Endothelial cell of umbilical vein (primary cell): ENCODE measurements at regions not wholly inside any gene's neighbourhood (a gene's known extent, or its start where the extent isn't known, plus 50 kb on each side); places are given as distances from the start of the nearest gene placed in this dataset.
A peak's percentile ranks its signal among the peaks of the same experiment; 100 is the strongest.

ENCODE experiments used
- BruUV-seq: library from RNA; stranded (reverse); fragments of 400-500 nt; replicated peaks from 2 replicates; lab custom pipeline; 2021; lab: Mats Ljungman, UMichigan
- CTCF ChIA-PET: fragments of 300-600, 350-600 bp; sonication (Branson Sonifier 250); formaldehyde crosslinking; loops from one replicate; lab custom pipeline; 2021; ENCODE audit warnings: antibody characterized with exemption, inconsistent platforms; lab: Charles Lee
- POLR2A ChIA-PET: fragments of 300-600, 350-600 bp; sonication (Branson Sonifier 250); formaldehyde crosslinking; loops from one replicate; lab custom pipeline; 2021; ENCODE audit warnings: antibody characterized with exemption, inconsistent platforms; lab: Charles Lee
- DNase-seq: peaks from one replicate; pipeline ENCODE4 v3.0.0-alpha.2; 2011; ENCODE audit warnings: low read depth, low spot score
- FAIRE-seq: peaks from 2 replicates; lab custom pipeline; 2011; peaks lifted over from hg19 to GRCh38; lab: Jason Lieb, UNC
- H2AFZ ChIP-seq: 2 replicates; pipeline ENCODE4 v1.6.0; 2012; ENCODE audit warnings: low read depth, low read length, control low read depth, inconsistent platforms
- H3K27ac ChIP-seq: 2 replicates; pipeline ENCODE4 v1.5.1; 2011; ENCODE audit warnings: low read depth, mild to moderate bottlenecking, control low read depth, low read length, moderate library complexity; ENCODE audit not compliant: insufficient read depth
- H3K27me3 ChIP-seq, 2 experiments: 2 replicates each; pipeline versions ENCODE4 v1.6.0 to v1.6.1; 2011; ENCODE audit warnings: low read length in 2 of 2, mixed read lengths in 1 of 2; ENCODE audit not compliant: control insufficient read depth in 2 of 2, insufficient read depth in 2 of 2
- H3K36me3 ChIP-seq, 2 experiments: 2 replicates in 1 of 2; 3 replicates in 1 of 2; pipeline ENCODE4 v1.5.1; 2011; ENCODE audit warnings: low read length in 2 of 2, mild to moderate bottlenecking in 1 of 2, moderate library complexity in 1 of 2; ENCODE audit not compliant: control insufficient read depth in 2 of 2, insufficient read depth in 2 of 2; ENCODE audit errors: extremely low read depth in 1 of 2
- H3K4me1 ChIP-seq: 3 replicates; pipeline ENCODE4 v1.5.1; 2011; ENCODE audit warnings: mild to moderate bottlenecking, low read length; ENCODE audit not compliant: control insufficient read depth, insufficient read depth; ENCODE audit errors: extremely low read depth
- H3K4me2 ChIP-seq: 2 replicates; pipeline ENCODE4 v1.6.1; 2011; ENCODE audit warnings: low read length, control low read depth, mixed read lengths; ENCODE audit not compliant: insufficient read depth
- H3K4me3 ChIP-seq, 3 experiments: fragments of 200-600 bp in 1 of 3; sonication (generic), shearing (Covaris generic) in 1 of 3; replicated peaks in 1 of 3; 2 replicates each; pipeline ENCODE4 v1.5.1; 2011 to 2016; ENCODE audit warnings: control low read depth in 3 of 3, low read length in 3 of 3, mild to moderate bottlenecking in 2 of 3, inconsistent platforms in 1 of 3, low read depth in 1 of 3, moderate library complexity in 1 of 3; ENCODE audit not compliant: insufficient read depth in 1 of 3
- H3K79me2 ChIP-seq: 2 replicates; pipeline ENCODE4 v1.6.0; 2012; ENCODE audit warnings: low read length, inconsistent platforms; ENCODE audit not compliant: control insufficient read depth, insufficient read depth
- H3K9ac ChIP-seq: replicated peaks from 2 replicates; pipeline ENCODE3; 2011; ENCODE audit warnings: low read length, control low read depth; ENCODE audit not compliant: insufficient read depth; ENCODE audit errors: extremely low read depth
- H3K9me1 ChIP-seq: replicated peaks from 3 replicates; pipeline ENCODE4 v1.6.0; 2011; ENCODE audit warnings: mild to moderate bottlenecking, low read length; ENCODE audit not compliant: control insufficient read depth, insufficient read depth; ENCODE audit errors: extremely low read depth
- H3K9me3 ChIP-seq: replicated peaks from 2 replicates; pipeline ENCODE4 v1.5.1; 2012; ENCODE audit warnings: low read length, inconsistent platforms; ENCODE audit not compliant: control insufficient read depth, insufficient read depth
- H4K20me1 ChIP-seq: replicated peaks from 2 replicates; pipeline ENCODE3; 2011; ENCODE audit warnings: mild to moderate bottlenecking, low read length; ENCODE audit not compliant: control insufficient read depth, insufficient read depth; ENCODE audit errors: extremely low read depth
- EZH2 ChIP-seq: IDR thresholded peaks from 2 replicates; pipeline ENCODE4 v1.6.1; 2012; ENCODE audit warnings: borderline replicate concordance, low read depth, mild to moderate bottlenecking, moderate library complexity, low read length, inconsistent platforms; ENCODE audit not compliant: severe bottlenecking
- FOS ChIP-seq: IDR thresholded peaks from 2 replicates; pipeline ENCODE4 v1.6.1; 2011; ENCODE audit warnings: mild to moderate bottlenecking, low read length, moderate library complexity, borderline replicate concordance; ENCODE audit not compliant: insufficient read depth
- GATA2 ChIP-seq: IDR thresholded peaks from 2 replicates; pipeline ENCODE4 v1.7.0; 2011; ENCODE audit warnings: low read depth, mild to moderate bottlenecking, moderate library complexity, mixed read lengths, low read length; ENCODE audit not compliant: insufficient read length, insufficient read depth
- JUN ChIP-seq: IDR thresholded peaks from 2 replicates; pipeline ENCODE4 v1.6.1; 2011; ENCODE audit warnings: borderline replicate concordance, low read depth; ENCODE audit not compliant: insufficient read length, insufficient read depth
- MYC ChIP-seq: IDR thresholded peaks from one replicate; pipeline ENCODE4 v1.6.1; 2011; ENCODE audit warnings: mild to moderate bottlenecking, low read depth, low read length
- POLR2A ChIP-seq: IDR thresholded peaks from 2 replicates; pipeline ENCODE4 v1.6.1; 2012; ENCODE audit warnings: low read depth, mild to moderate bottlenecking, control low read depth, low read length
- POLR2AphosphoS5 ChIP-seq: IDR thresholded peaks from 2 replicates; pipeline ENCODE4 v1.6.1; 2012; ENCODE audit warnings: low read depth, mild to moderate bottlenecking, control low read depth, low read length, moderate library complexity; ENCODE audit not compliant: insufficient read depth
- dilution Hi-C: fragments of 300-500 bp; cut with MboI; formaldehyde crosslinking; loops from one replicate; pipeline ENCODE4 v1.15.0; 2019; ENCODE audit warnings: low sequenced_read_pairs; ENCODE audit not compliant: extremely low pct_ligation_motif_present
- intact Hi-C: fragments of 100-400 bp; cut with micrococcal nuclease; formaldehyde crosslinking; loops from one replicate; pipeline ENCODE4 v1.10.0; 2022
- TF ChIP-seq, protein P1 (sequence below): IDR thresholded peaks from 2 replicates; pipeline ENCODE4 v1.6.1; 2011; ENCODE audit not compliant: insufficient read depth, insufficient read length
- TF ChIP-seq, protein P2 (sequence below), 2 donors: IDR thresholded peaks; 1 replicate in 1 of 2; 2 replicates in 1 of 2; pipeline ENCODE4 v1.5.1; 2011; ENCODE audit warnings: low read length in 2 of 2, mild to moderate bottlenecking in 2 of 2, moderate library complexity in 2 of 2, control low read depth in 1 of 2, inconsistent platforms in 1 of 2, low read depth in 1 of 2; ENCODE audit not compliant: insufficient read depth in 1 of 2; ENCODE audit errors: extremely low read depth in 1 of 2

- intact Hi-C loops (no loop called here), dilution Hi-C loops (no loop called here)
- POLR2A ChIA-PET: no interaction called here
- Histone ChIP-seq H3K9ac (no peak overlapping the region), H3K4me2 (no peak overlapping the region), H3K4me3 (no peak overlapping the region), H3K27me3 (peaks cover 0 to 3% of the 10 kb centered on the region in 2 experiments), H4K20me1 (no peaks in the 10 kb centered on the region), H3K4me1 (no peaks in the 10 kb centered on the region), H3K9me3 (no peaks in the 10 kb centered on the region), H3K36me3 (no peaks in the 10 kb centered on the region), H3K79me2 (no peaks in the 10 kb centered on the region), H3K27ac (no peak overlapping the region), H2AFZ (no peak overlapping the region), H3K9me1 (no peaks in the 10 kb centered on the region)
- CTCF ChIA-PET: interaction anchor here (0.9 to 1.4 kb wide), 4 partner anchors 10 to 93 kb away, joined by 3 to 5 read pairs (median 4); no protein-coding TSS in a partner anchor
- FAIRE-seq (peak; percentile 77), DNase-seq (no peak)
- TF ChIP-seq MYC (no peak), FOS (no peak), POLR2AphosphoS5 (no peak)
- TF ChIP-seq, protein P1, sequence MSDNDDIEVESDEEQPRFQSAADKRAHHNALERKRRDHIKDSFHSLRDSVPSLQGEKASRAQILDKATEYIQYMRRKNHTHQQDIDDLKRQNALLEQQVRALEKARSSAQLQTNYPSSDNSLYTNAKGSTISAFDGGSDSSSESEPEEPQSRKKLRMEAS: no peak
- TF ChIP-seq, protein P2, sequence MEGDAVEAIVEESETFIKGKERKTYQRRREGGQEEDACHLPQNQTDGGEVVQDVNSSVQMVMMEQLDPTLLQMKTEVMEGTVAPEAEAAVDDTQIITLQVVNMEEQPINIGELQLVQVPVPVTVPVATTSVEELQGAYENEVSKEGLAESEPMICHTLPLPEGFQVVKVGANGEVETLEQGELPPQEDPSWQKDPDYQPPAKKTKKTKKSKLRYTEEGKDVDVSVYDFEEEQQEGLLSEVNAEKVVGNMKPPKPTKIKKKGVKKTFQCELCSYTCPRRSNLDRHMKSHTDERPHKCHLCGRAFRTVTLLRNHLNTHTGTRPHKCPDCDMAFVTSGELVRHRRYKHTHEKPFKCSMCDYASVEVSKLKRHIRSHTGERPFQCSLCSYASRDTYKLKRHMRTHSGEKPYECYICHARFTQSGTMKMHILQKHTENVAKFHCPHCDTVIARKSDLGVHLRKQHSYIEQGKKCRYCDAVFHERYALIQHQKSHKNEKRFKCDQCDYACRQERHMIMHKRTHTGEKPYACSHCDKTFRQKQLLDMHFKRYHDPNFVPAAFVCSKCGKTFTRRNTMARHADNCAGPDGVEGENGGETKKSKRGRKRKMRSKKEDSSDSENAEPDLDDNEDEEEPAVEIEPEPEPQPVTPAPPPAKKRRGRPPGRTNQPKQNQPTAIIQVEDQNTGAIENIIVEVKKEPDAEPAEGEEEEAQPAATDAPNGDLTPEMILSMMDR (IDR thresholded peaks at IDR 0.05; ENCODE audit: extremely low read depth in 1 of 2, insufficient read depth in 1 of 2, low read depth in 1 of 2, low read length in 2 of 2): no peak
- BruUV-seq: no TSS peak
Observed at GRCh38 chr21:17461014-17461413, 51.8 kb upstream of the CXADR start.

GRCh38 chr21:17461582-17461981, 51.3 kb upstream of the CXADR start:
- FAIRE-seq (no peak), DNase-seq (no peak)
- no peak overlapping the region for H3K4me3 ChIP-seq
- H3K9me1 ChIP-seq: no peaks in the 10 kb centered on the region
- POLR2A ChIA-PET: no interaction called here
- dilution Hi-C loops (no loop called here), intact Hi-C loops (no loop called here)
- no TSS peak for BruUV-seq
- H3K4me2 ChIP-seq: no peak overlapping the region
- peaks cover 0 to 3% of the 10 kb centered on the region in 2 experiments for H3K27me3 ChIP-seq
- H3K79me2 ChIP-seq: no peaks in the 10 kb centered on the region
- no peaks in the 10 kb centered on the region for H3K36me3 ChIP-seq
- CTCF ChIA-PET: interaction anchor here (0.9 to 1.4 kb wide), 4 partner anchors 11 to 93 kb away, joined by 3 to 5 read pairs (median 4); no protein-coding TSS in a partner anchor
- no peaks in the 10 kb centered on the region for H4K20me1 ChIP-seq
- H3K4me1 ChIP-seq: no peaks in the 10 kb centered on the region
- H3K9ac ChIP-seq: no peak overlapping the region
- H2AFZ ChIP-seq: no peak overlapping the region
- TF ChIP-seq POLR2A (no peak), FOS (no peak), POLR2AphosphoS5 (no peak), GATA2 (no peak), JUN (no peak), MYC (no peak), EZH2 (no peak)
- TF ChIP-seq, protein P2 (IDR thresholded peaks at IDR 0.05; ENCODE audit: extremely low read depth in 1 of 2, insufficient read depth in 1 of 2, low read depth in 1 of 2, low read length in 2 of 2): no peak
- TF ChIP-seq, protein P1: no peak
- no peak overlapping the region for H3K27ac ChIP-seq
- no peaks in the 10 kb centered on the region for H3K9me3 ChIP-seq
